ENCODE measurements at regions not wholly inside any gene's neighbourhood (a gene's known extent, or its start where the extent isn't known, plus 50 kb on each side); places are given as distances from the start of the nearest gene placed in this dataset.
"Not testable (repeated sequence)": the region's sequence is repeated elsewhere in the genome, so short reads cannot be mapped to it uniquely, and the experiment has no call there.

- DNase-seq: no peak
Measured at GRCh38 chr14:53380867-53381225, 227.7 kb upstream of the DDHD1 start.

DNA sequence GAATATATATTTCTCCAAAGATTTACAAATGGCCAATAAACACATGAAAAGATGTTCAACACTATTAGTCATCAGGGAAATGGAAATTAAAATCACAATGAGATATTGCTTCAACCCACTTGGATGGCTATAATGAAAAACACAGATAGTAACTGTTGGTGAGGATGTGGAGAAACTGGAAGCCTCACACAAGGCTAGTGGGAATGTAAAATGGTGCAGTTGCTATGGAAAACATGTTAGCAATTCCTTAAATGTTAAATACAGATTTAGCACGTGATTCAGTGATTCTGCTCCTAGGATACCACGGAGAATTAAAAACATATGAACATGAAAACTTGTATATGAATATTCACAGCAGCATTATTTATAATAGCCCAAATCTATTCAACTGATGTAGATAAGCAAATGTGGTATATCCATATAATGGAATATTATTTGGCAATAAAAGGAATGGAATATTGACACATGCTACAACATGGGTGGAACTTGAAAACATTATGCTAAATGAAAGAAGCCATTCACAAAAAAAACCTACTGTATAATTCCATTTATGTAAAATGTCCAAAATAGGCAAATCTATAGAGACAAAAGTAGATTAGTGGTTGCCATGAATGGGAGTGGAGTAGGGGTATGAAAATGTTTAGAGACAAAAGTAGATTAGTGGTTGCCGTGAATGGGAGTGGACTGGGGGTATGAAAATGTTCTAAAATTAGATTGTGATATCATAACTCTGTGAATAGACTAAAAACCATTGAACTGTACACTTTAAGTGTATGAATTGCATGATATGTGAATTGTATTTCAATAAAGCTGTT is 227.1 kb upstream of the DDHD1 start:
- no peak for DNase-seq

DNA sequence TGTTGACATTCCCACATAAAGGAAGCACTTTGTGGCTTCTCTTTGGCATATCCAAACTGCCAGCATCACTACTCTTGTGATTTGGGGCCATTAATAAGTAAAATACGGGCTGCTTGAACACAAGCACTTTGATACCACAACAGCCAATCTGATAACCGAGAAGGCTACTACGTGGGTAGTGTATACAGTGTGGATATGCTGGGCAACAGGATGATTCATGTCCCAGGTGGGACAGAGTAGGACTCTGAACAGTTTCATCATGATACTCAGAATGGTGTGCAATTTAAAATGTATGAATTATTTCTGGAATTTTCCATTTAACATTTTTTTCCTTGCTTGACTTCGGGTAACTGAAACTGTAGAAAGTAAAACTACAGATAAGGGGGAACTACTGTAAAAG is 225.0 kb upstream of the DDHD1 start:
- DNase-seq: no peak

DNA sequence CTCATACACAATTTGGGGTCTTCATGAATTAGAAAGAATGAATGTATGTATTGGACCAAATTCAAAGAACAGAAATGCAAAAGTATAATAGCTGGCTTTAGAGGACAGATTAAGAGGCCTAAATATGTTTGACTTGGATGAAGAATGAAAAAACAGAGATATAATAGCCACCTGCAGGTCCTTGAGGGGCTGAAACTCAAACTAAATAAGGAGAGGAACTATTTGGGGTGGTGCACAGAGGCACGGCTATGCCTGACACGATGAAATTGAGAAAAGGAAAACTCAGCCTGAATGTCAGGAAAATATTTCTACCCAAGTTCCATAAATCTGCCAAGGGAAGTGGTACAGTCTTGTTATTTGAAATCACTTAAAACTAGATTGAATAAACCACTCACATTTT is 222.9 kb upstream of the DDHD1 start:
- DNase-seq: no peak

DNA sequence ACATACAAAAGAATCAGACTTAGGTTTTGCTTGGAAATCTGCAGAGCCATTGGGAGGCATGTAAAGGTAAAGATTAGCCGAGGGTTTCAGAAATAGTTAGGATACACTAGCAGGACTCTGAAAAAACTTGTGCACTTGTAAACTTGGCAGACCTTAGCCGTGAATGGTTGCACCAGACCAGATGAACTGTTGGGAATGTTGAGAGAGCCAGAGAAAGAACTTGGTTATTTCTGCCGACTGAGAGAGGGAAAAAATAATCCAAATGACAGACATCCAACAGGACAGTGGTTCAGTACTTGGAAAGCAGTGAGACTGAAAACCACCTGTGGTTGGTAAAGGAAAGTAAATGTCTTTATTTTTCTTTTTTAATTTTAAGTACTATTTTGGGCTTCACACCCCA is 222.5 kb upstream of the DDHD1 start:
- DNase-seq: no peak

DNA sequence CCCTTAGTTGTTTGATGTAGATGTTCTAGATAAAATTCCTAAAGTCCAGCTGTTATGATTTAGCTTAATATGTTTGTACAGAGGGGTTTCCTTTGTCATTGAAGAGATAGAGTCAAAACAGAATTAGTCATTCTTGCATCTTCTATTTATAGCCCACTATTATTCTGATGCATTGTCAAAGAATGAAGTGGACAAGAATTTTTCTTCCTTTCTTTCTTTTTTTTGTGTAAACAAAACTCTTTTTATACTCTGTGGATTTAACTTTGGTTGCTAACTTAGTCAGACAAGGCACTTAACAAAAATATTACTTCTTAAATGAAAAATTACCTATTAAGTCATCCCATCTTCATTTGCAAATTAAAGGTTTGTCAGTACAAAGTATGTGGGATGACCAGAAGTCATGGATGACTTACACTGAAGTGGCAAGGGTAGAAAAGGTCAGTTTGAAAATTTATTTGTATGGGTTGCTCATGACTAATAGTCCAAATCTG is 215.6 kb upstream of the DDHD1 start:
- DNase-seq: no peak

DNA sequence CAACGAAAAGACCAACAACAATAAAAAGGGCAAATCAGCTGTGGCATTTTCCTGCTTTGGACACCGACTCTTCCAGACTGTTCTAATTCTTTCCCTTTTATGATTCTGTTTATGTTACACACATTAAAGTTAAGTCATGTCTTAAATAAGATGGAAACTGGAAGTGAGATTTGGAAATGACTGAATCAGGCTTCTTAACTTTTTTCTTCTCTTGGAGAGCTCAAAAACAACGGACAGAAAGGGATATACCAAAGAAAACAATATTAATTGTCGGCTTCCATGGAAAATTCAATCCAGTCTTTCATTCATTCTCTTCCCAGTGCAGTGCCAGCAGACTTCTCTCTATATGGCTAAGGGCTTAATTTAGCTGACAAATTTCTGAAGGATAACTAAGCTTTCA is 214.9 kb upstream of the DDHD1 start:
- no peak for DNase-seq

DNA sequence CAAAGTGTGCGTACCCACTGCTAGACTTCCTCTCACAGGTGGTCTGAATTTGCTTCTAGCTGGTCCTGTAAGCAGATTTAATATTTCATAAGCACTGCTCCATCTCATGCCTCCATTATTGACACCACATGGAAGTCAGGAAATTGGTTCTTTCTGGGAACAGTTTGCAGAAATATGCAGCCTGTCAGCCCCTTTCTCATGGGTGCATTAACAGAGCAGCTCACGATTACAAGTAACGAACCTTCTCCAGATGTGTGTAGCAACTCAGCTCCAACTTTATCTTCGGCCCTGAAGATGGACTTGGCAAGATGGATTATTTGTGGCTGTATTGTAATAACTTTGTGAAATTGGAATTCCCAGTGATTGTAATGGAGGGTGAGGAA is 214.5 kb upstream of the DDHD1 start:
- no peak for DNase-seq

- DNase-seq: no peak
Measured at GRCh38 chr14:53365486-53366130, 212.5 kb upstream of the DDHD1 start.

- not testable (repeated sequence) for DNase-seq
Measured at GRCh38 chr14:53362916-53363315, 209.8 kb upstream of the DDHD1 start.

- DNase-seq: no peak
Measured at GRCh38 chr14:53360829-53361228, 207.7 kb upstream of the DDHD1 start.

GRCh38 chr14:53358166-53358565 is 205.0 kb upstream of the DDHD1 start:
- no peak for DNase-seq

DNA sequence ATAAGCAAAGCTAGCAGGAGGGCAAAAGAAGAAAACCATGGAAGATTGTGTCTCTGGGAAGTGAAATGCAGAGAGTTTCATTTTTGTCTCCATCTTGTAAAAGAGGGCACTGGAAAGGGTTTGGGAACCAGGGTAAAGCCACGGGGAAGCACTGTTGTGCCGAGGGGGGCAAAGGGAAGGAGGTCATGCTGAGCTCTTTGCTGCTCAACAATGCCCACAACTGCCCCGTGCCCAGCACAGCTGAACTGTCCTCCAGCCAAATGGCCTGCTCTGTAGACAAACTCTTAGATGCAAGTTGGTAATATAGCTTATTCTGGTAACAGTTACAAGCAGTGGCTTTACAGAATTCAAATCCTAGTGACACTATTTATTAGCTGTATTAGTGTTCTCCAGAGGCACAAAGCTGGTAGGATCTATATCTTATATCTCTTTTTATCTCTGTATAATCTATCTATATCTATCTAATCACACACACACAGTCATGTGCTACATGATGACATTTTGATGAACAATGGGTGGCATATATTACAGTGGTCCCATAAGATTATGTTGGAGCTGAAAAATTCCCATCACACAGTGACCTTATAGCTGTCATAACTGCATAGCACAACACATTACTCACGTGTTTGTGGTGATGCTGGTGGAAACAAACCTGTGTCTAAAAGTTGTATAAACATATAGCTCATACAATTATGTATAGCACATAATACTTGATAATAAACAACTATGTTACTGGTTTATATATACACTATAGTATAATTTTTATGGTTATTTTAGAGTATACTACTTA is 203.4 kb upstream of the DDHD1 start:
- no peak for DNase-seq

GRCh38 chr14:53355581-53356112 is 202.5 kb upstream of the DDHD1 start:
- no peak for DNase-seq

DNA sequence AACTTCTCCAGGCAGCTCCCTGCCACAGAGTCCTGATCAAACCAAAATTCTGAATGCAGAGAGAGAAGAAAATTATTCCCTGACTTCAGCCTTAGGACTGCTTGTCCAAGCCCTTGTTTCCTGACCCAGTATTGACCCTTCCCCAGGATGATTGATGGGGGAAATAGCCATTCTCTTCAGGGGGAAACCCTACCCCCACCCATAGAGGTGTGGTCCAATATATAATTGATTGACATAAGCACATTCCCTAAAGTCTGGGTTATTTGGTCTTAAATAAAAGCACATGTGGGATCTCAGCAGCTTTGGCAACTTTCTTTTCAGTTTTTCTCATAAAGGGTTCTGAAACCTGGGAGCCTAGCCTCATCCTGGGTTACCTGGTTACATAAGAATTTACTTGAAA is 201.2 kb upstream of the DDHD1 start:
- DNase-seq: no peak

DNA sequence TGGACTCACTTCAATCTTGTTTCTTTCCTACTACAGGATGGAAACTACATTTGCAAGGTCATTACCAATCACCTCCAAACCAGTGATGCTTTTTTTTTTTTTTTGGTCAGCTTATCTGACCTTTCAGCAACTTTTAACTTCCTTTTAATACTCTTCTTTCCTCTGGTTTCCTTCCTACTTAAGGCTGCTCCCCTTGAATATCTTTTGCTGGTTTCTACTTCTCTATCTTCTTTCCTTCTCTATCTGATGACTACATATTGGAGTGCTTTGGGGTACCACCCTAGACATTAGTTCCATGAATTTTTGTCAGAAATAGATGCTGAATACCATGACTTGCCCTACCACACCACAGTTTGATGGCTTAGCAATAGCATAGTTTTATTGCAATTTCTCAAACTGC is 197.7 kb upstream of the DDHD1 start:
- DNase-seq: no peak

- DNase-seq: no peak
Measured at GRCh38 chr14:53350429-53350828, 197.3 kb upstream of the DDHD1 start.

DNA sequence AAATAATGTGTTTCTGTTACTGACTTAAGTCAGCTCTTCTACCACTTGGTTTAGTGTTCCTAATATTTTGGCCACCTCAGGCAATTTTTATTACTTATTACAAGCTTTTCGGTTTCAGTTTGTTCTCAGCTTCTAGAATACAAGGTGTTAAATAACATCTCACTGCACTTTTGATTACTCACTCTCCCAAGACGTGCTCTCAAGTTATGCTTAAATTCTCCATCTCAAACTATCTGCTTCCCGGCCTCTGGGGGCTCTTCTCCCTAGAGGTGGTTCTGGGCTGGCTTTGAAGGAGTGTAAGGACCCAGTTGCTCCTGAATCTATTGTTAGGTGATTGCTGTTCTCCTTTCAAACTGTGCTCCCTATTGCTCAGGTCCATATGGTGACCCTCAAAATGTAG is 193.9 kb upstream of the DDHD1 start:
- DNase-seq: no peak

- DNase-seq: no peak
Measured at GRCh38 chr14:53341324-53341723, 188.2 kb upstream of the DDHD1 start.

GRCh38 chr14:53338192-53338591 is 185.1 kb upstream of the DDHD1 start:
- no peak for DNase-seq

- no peak for DNase-seq
Measured at GRCh38 chr14:53336729-53337128, 183.6 kb upstream of the DDHD1 start.

- DNase-seq: no peak
Measured at GRCh38 chr14:53333809-53334208, 180.7 kb upstream of the DDHD1 start.

GRCh38 chr14:53331921-53332320 is 178.8 kb upstream of the DDHD1 start:
- DNase-seq: no peak
